Ascending aorta (tissue), 2 donors: ENCODE measurements at regions not wholly inside any gene's neighbourhood (a gene's known extent, or its start where the extent isn't known, plus 50 kb on each side); places are given as distances from the start of the nearest gene placed in this dataset.

Experiments
- DNase-seq, 2 donors: peaks; one replicate each; pipeline ENCODE4 v3.0.0-alpha.2; 2019; ENCODE audit warnings: low spot score in 2 of 2
- H3K27ac ChIP-seq, 2 donors: fragments of 200-600 bp; sonication (generic); one replicate each; pipeline ENCODE4 v1.5.1; 2016 to 2017; ENCODE audit warnings: mild to moderate bottlenecking in 1 of 2
- H3K27me3 ChIP-seq: fragments of 200-600 bp; sonication (generic); one replicate; pipeline ENCODE4 v1.5.1; 2017
- H3K36me3 ChIP-seq, 2 donors: fragments of 200-600 bp; sonication (generic); one replicate each; pipeline ENCODE4 v1.5.1; 2016
- H3K4me1 ChIP-seq, 2 donors: fragments of 200-600 bp; sonication (generic); one replicate each; pipeline ENCODE4 v1.5.1; 2016 to 2017; ENCODE audit warnings: mild to moderate bottlenecking in 1 of 2
- H3K4me3 ChIP-seq, 2 donors: fragments of 200-600 bp; sonication (generic); one replicate each; pipeline ENCODE4 v1.5.1; 2016 to 2017; ENCODE audit warnings: mild to moderate bottlenecking in 1 of 2
- H3K9me3 ChIP-seq, 2 donors: fragments of 200-600 bp; sonication (generic); one replicate each; pipeline ENCODE4 v1.5.1; 2016
- intact Hi-C: fragments of 100-400 bp; cut with DNase I; formaldehyde crosslinking; loops from one replicate; pipeline ENCODE4 v1.15.1; 2023
- TF ChIP-seq, protein P1 (sequence below), 3 experiments: fragments of 200-600 bp in 2 of 3; fragments of 450-650 bp in 1 of 3; sonication (generic) in 2 of 3; IDR thresholded peaks; one replicate each; pipeline ENCODE4 v1.5.1; 2016 to 2019; ENCODE audit warnings: antibody characterized with exemption in 3 of 3, mild to moderate bottlenecking in 1 of 3, moderate library complexity in 1 of 3

DNA sequence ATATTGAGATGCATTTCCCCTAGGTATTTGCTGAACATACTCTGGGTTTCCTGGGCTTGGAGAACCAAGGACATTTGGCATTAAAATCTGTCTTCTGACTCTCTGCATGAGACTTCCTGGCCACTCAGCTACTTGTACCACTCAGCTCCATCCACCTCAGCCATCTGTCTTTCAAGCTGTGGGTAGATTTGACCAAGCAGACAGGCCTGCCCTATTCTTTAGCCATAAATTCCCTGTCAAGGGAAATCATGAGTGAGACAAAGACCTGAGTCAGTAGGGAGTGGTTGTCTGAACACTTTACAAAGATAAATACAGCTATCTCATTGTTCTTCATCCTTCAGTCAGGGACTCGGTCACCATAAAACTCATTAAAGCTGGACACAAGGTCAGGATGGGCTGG is 399.1 kb downstream of the GPAM start:
- Histone ChIP-seq H3K27ac (no peak overlapping the region), H3K4me3 (no peak overlapping the region), H3K36me3 (no peaks in the 10 kb centered on the region), H3K27me3 (no peaks in the 10 kb centered on the region), H3K4me1 (no peaks in the 10 kb centered on the region), H3K9me3 (no peaks in the 10 kb centered on the region)
- no peak for DNase-seq
- TF ChIP-seq, protein P1, sequence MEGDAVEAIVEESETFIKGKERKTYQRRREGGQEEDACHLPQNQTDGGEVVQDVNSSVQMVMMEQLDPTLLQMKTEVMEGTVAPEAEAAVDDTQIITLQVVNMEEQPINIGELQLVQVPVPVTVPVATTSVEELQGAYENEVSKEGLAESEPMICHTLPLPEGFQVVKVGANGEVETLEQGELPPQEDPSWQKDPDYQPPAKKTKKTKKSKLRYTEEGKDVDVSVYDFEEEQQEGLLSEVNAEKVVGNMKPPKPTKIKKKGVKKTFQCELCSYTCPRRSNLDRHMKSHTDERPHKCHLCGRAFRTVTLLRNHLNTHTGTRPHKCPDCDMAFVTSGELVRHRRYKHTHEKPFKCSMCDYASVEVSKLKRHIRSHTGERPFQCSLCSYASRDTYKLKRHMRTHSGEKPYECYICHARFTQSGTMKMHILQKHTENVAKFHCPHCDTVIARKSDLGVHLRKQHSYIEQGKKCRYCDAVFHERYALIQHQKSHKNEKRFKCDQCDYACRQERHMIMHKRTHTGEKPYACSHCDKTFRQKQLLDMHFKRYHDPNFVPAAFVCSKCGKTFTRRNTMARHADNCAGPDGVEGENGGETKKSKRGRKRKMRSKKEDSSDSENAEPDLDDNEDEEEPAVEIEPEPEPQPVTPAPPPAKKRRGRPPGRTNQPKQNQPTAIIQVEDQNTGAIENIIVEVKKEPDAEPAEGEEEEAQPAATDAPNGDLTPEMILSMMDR (IDR thresholded peaks at IDR 0.05) = no peak
- intact Hi-C loops = no loop called here

DNA sequence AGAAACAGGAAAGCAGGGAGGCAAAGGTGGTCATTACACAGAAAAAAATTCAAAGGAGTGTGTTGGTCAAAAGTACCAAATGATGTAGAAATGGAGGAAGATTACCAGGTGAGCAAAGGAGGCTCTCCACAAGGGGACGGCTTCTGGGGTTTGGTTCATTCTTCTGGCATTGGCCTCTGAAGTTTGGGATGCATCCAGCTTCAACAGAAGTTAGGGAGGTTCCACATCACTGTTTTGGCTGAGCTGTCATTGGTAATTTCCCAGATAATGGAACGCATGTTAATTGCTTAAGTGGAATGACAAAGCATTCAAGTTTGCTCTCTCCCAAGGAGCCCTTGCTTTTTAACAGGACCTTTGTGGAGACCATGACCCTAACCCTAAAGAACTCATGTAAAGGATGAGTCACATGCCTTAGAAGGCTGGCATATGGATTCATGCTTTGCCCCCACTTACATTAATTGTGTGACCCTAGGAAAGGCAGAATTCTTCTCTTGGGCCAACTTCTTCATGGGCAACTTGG is 398.6 kb downstream of the GPAM start:
- Histone ChIP-seq H3K4me1 (no peaks in the 10 kb centered on the region), H3K36me3 (no peaks in the 10 kb centered on the region), H3K27ac (no peak overlapping the region), H3K9me3 (no peaks in the 10 kb centered on the region), H3K4me3 (no peak overlapping the region), H3K27me3 (no peaks in the 10 kb centered on the region)
- intact Hi-C loops = no loop called here
- no peak for DNase-seq
- TF ChIP-seq, protein P1 (IDR thresholded peaks at IDR 0.05) = no peak

DNA sequence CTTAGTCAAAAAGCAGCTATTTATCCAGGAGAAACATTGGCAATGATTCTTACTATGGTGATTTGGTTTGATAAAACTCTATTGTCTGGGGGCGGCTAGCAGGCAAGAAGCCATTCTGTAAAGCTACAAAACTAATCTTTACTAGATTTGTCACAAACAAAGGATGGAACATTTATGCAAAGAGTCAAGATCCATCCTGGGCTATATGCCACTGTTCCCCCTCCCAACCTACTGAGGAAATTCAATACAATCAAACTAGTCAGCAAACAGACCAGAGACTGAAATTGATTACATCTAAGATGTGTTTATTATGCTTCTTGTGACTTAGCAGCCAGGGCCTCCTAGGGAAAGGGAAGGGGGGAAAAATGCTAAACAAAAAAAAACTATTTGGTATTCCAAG is 397.6 kb downstream of the GPAM start:
- no peak for DNase-seq

DNA sequence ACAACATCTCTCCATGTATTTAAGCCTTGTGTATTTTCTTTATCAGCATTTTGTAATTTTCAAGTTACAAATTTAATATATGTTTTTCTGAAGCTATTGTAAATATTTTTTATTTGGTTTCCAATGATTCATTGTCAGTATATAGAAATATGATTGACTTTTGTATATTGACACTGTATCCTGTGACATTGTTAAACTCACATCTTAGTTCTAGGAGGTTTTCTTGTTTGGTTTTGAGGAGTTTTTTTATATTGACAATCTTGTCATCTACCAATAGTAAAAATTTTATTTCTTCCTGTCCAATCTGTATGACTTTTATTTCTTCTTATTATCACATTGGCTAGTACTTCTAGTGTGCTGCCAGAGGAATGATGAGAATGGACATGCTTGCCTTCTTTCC is 393.7 kb downstream of the GPAM start:
- intact Hi-C loops = no loop called here
- no peak for DNase-seq
- Histone ChIP-seq H3K9me3 (no peaks in the 10 kb centered on the region), H3K4me1 (no peaks in the 10 kb centered on the region), H3K4me3 (no peak overlapping the region), H3K27me3 (no peaks in the 10 kb centered on the region), H3K36me3 (no peaks in the 10 kb centered on the region), H3K27ac (no peak overlapping the region)
- TF ChIP-seq, protein P1 (IDR thresholded peaks at IDR 0.05) = no peak

More for the DNA sequence above, 397.6 kb downstream of the GPAM start:
- Histone ChIP-seq H3K27ac (no peak overlapping the region), H3K27me3 (no peaks in the 10 kb centered on the region), H3K36me3 (no peaks in the 10 kb centered on the region), H3K4me1 (no peaks in the 10 kb centered on the region), H3K4me3 (no peak overlapping the region), H3K9me3 (no peaks in the 10 kb centered on the region)
- intact Hi-C loops = no loop called here
- TF ChIP-seq, protein P1 (IDR thresholded peaks at IDR 0.05) = no peak

DNA sequence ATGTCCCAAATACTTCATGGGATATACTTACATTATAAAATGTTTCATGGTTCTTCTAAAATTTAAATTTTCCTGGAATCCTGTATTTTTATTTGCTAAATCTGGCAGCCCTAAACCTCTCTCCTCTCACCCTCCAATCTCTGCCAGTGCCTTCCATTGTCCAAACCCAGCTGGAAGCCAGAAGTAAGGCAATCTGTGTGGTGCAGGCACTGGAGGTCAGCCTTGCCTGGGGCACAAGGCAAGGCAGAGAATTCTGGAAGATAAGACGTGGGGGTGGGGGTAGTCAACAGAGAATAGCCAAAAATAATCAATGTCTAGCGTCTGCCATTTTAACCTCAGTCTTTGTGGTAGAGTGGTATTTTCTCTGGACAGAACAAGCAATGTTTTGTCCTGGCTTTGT is 381.7 kb downstream of the GPAM start:
- Histone ChIP-seq H3K4me3 (no peak overlapping the region), H3K27me3 (no peaks in the 10 kb centered on the region), H3K9me3 (no peaks in the 10 kb centered on the region), H3K27ac (no peak overlapping the region), H3K4me1 (no peaks in the 10 kb centered on the region), H3K36me3 (no peaks in the 10 kb centered on the region)
- no peak for DNase-seq
- TF ChIP-seq, protein P1 (IDR thresholded peaks at IDR 0.05) = no peak
- intact Hi-C loops = no loop called here

DNA sequence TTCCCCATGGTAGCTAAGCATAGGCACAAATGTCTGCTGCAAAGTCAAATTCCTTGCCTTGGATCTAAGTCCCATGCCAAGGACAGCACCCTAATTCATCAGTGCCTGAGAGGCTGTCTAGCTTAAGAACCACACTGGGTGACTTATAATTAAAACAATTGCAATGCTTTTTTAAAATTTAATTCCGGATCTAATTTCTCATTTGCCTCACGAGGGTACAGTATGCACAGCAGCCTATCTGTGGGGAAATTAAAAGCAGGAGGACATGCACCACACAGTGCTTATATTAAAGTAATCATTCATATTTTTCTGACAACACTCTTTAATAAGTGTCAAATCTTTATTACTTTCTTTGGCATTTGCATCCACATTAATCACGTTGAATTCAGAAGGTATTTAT is 378.8 kb downstream of the GPAM start:
- H3K4me3 ChIP-seq = no peak overlapping the region
- no peak overlapping the region for H3K27ac ChIP-seq
- no peaks in the 10 kb centered on the region for H3K4me1 ChIP-seq
- no peak for DNase-seq
- H3K27me3 ChIP-seq = no peaks in the 10 kb centered on the region
- no peaks in the 10 kb centered on the region for H3K36me3 ChIP-seq
- intact Hi-C loops = no loop called here
- TF ChIP-seq, protein P1 (IDR thresholded peaks at IDR 0.05) = no peak
- H3K9me3 ChIP-seq = no peaks in the 10 kb centered on the region
